GM19043 (cell line): ENCODE measurements at regions not wholly inside any gene's neighbourhood (a gene's known extent, or its start where the extent isn't known, plus 50 kb on each side); places are given as distances from the start of the nearest gene placed in this dataset.
A peak's percentile ranks its signal among the peaks of the same experiment; 100 is the strongest.
"Not testable (repeated sequence)": the region's sequence is repeated elsewhere in the genome, so short reads cannot be mapped to it uniquely, and the experiment has no call there.

Experiments used
- ATAC-seq: cut with Tn5 transposase; IDR thresholded peaks from one replicate; pipeline ENCODE4 v1.9.1; 2021; ENCODE audit warnings: low read depth; ENCODE audit not compliant: unreplicated experiment

DNA sequence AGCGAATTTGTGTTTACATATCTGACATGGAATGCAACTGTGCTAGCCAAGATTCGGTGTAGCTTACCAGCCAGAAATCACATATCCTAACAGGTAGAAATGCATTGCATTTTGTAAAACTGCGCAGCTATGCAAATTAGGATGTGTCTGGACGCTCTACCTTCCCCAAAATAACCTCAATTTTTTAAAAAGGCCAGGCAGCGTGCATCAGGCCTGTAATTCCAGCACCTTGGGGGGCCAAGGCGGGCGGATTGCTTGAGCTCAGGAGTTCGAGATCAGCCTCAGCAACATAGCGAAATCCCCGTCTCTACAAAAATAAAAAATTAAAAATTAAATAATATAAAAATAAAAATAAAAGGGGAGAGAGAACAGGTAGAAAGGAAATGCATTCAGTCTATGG, 305.0 kb downstream of the TYW1 start:
- ATAC-seq, result no peak

DNA sequence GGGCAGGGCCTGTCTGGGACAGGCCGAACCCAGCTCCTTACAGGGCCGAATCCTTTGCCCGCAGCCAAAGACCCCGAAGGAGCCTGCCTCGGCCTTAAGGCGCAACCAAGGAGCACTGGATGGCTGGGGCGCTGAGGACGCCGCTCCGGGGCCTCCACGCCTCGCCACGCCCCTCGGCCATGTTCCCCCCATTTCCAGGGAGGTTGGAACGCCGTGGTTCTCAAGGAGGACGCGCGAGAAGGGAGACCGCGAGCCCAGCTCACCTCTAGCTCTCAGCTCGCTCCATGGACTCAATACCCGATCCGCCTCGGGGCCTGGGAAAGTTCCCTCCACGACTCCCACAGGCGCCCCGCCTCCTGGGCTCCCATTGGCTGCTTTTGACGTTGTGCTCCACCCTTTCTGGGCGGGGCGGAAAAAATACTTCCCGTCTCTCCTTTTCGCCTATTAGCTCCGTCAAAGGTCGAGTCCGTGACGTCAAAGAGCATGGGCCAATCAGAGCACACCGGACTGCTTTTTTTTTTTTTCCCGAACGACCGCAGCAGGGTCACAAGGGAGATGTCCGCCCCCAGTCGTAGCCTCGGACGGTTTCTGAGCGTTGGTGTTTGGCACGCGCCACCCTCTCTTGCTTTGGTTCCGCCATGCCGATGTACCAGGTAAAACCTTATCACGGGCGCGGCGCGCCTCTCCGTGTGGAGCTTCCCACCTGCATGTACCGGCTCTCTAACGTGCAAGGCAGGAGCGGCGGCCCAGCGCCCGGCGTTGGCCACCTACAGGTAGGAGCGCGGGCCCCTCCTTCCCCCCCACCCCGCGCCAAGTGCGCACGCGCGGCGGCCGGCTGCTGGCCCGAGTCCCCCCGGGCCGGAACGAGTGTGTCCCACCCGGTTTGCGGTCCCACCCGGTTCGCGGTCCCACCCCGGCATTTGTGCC, 305.7 kb downstream of the TYW1 start:
- ATAC-seq, result peak; percentile 87

DNA sequence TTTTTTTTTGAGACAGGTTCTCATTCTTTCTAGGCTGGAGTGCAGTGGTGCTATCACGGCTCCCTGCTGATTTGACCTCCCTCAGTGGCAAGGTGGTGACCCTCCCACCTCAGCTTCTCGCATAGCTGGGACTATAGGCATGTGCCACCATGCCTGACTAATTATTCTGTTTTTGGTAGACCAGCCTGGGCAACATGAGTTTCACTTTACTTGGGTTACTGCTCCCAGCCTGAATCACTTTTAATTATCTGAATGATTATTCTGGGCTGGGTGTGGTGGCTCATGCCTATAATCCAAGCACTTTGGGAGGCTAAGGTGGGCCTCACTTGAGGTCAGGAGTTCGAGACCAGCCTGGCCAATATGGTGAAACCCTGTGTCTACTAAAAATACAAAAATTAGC, 308.2 kb downstream of the TYW1 start:
- ATAC-seq, result not testable (repeated sequence)

DNA sequence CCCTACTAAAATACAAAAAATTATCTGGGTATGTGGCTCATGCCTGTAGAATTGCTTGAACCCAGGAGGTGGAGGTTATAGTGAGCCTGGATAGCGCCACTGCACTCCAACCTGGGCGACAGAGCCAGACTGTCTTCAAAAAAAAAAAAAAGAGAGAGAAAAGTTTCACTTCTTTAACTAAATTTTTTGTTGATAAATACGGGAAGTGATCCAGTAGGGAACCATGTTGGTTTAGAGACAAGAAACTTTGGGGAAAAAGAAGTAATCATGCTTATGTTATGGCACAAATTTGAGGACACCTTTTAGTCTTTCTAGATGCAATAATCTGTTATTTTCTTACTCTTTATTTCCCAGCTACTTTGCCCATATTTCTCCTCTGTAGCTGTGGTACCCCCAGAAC, 309.7 kb downstream of the TYW1 start:
- no peak for ATAC-seq

DNA sequence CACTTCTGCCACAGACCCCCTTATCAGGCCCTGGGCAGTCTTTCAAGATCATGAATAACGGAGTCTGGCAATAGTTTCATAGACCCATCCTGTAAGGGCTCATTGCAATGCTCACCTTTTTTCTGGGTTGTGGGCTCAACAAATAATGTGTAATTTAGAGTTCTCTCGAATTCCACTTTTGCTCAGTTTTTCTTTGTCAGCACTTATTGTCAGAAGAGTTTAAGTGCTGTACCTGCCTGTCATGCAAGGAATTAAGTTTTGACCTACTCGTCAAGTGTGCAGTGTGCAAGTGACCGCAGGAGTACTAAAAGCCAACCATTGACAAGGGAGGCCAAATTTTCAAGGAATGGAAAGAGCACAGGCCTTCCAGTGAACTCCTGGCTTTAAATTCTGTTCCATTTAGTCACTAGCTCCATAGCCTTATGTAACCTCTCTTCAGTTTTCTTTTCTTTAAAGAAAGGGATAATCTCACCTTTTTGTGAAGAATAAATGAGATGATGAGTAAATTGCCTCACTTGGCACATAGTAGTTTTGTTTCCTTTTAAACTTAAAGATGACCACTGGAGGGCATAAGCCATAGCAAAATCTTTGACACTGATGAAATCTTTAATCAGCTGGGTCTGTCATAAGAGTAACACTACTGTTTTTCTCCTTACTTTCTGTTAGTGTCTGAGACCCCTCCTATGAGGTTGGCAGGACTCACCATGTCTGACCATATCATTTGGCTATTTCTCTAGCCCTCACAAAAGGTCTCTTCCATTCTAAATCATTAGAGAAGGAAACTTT, 313.3 kb downstream of the TYW1 start:
- ATAC-seq, result no peak

DNA sequence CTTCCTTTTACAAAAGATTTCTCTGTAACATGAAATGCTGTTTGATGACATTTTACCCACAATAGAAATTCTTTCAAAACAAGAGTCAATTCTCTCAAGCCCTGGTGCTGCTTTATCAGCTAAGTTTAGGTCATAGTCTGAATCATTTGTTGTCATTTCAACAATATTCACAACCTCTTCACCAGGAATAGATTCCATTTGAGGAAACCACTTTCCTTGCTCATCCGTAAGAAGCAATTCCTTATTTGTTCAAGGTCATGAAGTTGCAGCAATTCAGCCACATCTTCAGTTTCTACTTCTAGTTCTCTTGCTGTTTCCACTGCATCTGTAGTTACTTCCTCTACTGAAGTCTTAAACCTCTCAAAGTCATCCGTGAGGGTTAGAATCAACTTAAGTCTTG, 315.3 kb downstream of the TYW1 start:
- no peak for ATAC-seq

DNA sequence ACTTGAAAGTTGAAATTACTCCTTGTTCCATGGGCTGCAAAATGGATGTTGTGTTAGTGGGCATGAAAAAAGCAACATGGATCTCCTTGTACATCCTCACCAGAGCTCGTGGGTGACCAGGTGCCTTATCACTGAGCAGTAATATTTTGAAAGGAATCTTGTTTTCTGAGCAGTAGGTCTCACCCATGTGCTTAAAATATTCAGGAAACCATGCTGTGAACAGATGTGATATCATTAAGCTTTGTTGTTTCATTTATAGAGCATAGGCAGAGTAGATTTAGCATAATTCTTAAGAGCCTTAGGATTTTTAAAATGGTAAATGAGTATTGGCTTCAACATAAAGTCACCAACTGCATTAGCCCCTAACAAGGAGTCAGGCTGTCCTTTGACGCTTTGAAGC, 316.6 kb downstream of the TYW1 start:
- ATAC-seq, result no peak

DNA sequence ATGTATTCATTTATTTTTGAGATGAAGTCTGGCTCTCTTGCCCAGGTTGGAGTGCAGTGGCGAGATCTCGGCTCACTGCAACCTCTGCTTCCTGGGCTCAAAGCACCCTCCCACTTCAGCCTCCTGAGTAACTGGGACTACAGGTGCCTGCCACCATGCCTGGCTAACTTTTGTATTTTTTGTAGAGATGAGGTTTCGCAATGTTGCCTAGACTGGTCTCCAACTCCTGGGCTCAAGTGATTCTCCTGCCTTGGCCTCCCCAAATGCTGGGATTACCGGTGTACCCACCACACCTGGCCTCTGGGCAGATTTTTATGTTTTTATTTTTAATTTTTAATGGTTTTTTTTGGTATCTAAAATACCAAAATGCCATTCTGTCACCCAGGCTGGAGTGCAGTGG, 320.3 kb downstream of the TYW1 start:
- not testable (repeated sequence) for ATAC-seq

DNA sequence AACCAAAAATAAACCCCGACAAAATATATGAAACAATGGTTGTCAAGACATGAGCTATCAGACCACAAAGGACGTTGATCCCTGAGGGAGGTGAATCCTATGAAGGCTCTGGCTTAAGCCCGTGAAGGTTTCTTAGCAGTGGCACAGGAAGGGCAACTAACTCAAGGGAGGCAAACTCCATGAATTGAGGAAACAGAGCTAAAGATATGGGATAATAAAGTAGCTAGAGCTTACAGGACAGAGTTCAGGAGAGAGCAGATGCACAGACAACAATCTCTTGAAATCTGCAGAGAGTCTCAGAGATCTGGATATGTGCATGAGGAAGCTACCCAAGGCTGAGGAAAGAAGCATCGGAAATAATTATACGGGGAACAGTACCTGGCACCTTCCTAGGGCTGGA, 331.6 kb downstream of the TYW1 start:
- ATAC-seq, result not testable (repeated sequence)

DNA sequence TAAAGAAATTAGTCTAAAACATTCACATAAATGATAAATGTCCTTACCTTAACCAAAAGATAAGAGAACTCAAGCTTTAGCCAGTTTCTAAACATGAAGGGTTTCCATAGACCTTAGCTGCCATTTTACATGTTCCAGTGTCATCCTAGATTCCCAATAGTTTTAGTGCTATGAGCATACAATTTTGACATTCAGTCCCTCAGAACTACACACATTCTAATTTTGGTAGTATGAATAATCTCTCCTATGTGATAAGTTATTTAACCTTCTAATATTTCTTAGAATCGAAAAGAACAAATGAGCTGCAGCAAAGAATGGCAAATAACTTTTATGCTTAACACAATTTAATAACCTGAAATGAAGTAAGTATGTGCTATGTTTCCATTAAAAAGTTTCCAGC, 338.5 kb downstream of the TYW1 start:
- not testable (repeated sequence) for ATAC-seq

DNA sequence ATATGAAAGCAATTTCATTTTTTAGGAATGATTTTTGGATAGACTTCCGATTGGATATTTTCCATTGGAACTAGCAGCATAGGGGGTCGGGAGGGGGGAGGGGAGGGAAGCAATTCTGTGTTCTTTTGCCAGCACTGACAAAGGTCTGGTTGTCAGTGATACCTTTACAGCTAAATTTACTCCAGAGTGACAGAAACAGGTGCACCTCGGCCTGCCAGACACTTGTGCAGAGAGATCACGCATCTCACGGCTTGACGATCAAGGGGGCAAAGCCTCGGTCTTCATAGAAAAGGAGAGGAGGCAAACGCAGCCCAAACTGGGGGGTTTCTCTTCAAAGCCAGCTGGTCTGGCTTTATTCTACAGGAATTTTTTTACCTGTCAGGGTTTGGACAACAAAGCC, 339.0 kb downstream of the TYW1 start:
- not testable (repeated sequence) for ATAC-seq

DNA sequence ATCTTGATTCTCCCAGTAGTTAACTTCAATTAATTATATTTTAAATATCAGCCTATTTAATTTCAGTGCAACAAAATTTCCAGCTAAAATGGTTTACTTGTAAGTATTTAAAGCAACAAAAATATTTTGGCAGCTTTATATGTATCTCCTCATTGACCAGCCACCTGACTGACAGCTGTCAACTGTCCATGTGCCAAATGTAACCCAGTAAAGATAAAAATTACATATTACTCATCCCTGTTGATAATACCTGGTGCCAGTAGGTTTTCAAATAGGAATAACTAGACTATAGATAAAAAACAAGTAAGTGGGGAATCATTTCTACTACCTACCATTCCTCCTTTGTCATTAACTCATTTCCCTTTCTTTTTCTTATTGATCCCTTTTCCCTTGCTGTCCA, 341.9 kb downstream of the TYW1 start:
- ATAC-seq, result not testable (repeated sequence)

DNA sequence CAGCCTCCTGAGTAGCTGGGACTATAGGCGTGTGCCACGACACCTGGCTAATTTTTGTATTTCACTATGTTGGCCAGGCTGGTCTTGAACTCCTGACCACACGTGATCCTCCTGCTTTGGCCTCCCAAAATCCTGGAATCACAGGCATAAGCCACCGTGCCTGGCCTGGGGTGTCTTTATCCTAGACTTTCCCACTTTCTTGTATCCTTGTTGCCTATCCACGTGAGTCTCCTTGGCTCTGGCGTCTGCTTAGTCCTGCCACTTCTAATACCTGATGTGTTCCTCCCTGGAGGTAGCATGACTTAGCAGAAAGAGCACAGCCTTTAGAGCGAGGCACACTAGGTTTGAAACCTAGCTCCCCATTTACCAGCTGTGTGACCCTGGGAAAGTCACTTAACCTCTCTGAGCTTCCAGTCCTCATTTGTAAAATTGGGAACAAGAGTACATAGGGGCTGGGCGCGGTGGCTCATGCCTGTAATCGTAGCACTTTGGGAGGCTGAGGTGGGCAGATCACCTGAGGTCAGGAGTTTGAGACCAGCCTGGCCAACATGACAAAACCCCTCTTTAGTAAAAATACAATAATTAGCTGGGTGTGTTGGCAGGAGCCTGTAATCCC, 344.6 kb downstream of the TYW1 start:
- no peak for ATAC-seq

DNA sequence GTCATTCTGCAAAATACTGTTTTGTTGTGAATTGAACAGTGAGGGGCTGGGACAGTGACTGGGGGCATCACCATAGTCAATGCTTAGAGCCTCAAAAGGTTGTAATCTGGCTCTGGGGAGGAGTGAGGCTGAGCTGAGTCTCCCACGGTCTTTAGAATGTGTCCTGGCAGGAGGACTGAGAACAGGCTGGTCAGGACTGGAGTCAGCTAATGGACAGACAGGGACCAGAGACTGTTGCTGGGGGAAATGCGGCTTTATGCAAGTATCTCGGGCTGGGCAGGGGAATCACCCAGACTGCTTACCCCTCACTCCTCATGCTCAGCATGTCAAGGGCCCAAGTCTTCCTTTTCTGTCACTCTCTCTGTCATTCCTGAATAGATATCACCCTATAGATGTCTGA, 346.5 kb downstream of the TYW1 start:
- ATAC-seq, result no peak

DNA sequence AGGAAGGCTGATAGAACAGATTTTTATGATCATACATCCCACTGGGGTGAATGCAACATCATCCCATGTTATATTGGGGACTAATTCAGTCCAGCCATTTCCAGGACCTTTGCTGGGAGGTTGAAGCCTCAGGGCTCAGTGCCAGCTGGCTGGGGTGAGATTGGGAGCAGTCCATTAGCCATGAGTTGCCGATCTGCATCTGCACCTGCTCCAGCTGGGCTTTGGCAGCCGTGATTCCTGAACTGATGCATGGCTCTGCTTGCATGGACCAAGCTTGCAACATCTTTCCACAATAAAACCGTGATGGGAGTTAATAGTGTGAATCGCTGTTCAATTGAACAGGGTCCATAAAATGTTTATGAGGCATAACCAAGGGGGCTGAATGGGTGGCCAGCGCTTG, 346.9 kb downstream of the TYW1 start:
- ATAC-seq, result no peak

DNA sequence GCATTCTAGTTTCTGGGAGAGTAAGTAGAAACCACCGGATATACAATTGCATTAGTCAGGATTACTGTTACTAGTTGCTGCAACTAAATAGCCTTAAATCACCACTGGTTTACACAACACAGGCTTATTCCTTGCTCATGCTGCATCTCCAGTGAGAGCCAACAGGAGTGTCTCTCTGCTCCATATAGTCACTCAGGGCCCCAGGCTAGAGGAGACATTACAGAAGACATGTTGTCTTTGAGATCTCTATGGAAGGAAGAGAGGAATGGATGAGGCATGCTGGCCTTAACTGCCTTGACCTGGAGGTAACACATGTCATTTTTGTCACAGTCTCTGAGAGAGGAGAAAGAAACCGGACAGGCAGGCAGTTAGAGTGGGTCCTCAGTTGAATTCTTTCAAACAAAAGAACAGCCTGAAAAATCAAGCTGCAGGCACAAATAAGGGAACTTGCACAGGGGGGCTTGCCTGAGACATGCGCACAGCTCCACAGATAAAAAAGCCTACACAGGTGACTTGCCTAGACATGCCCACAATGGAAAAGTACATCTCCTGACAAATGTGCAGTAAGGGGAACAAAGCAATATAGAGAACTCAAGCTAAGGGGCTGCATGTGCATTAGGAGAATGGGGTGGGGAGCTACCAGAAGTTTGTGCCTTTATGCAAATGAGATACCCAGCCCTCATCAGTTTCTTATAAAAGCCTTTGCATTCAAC, 348.0 kb downstream of the TYW1 start:
- no peak for ATAC-seq

DNA sequence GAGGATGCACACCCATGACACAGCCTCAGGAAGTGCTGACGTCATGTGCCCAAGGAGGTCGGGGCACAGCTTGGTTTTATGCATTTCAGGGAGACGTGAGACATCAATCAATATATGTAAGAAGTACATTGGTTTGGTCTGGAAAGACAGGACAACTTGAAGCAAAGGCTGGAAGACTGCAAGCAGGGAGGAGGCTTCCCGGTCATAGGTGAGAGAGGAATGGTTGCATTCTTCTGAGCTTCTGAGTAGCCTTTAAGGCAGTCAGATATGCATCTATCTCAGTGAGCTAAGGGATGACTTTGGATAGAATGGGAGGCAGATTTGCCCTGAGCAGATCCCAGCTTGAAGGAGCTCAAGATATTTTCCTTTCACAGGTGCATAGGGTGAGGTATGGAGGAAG, 349.5 kb downstream of the TYW1 start:
- ATAC-seq, result no peak

DNA sequence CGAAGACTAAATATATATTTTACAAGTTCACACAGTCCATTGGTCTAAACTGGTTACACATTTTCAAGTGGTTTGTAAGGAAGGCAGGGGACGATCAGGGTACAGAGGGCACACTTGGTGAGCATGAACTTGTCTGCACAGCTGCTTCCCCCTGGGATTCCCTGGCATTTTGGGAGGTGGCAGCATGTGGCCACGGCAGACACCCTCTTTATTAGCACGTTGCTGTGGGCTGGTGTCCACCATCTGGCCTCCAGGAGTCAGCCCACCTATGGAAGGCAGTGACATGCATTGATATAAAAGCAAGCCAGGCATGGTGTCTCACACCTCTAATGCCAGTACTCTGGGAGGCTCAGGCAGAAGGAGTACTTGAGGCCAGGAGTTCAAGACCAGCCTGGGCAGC, 350.2 kb downstream of the TYW1 start:
- ATAC-seq, result no peak

DNA sequence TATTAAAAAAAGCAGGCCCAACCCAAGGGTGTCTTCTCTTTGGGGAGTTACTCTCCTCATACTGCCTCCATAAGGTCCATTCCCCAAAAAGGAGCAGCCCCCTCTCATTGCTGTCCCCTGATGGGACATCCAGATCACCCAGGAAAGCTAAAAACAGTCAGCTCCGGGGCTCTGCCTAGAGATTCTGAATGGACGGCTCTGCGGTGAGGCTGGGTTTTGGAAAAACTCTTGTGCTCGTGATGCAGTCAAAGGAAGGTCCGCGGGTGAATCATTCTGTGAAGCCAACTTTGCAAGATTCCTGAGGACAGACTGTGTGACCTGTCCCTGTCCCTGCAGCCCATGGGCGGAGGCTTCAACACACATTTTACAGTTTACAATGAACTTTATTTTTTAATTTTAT, 351.5 kb downstream of the TYW1 start:
- no peak for ATAC-seq

DNA sequence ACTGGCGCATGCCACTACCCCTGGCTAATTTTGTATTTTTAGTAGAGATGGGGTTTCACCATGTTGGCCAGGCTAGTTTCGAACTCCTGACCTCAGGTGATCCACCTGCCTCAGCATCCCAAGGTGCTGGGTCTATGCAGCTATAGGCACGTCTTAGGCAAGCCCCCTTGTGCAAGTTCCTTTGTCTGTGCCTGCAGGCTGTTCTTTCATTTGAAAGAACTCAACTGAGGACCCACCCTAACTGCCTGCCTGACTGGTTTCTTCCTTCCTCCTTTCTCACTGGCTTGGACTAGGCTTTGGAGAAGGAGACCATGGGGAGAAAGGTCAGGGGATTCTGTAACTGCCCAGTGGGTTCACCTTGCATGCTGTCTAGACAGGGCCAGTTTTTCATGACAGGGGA, 361.0 kb downstream of the TYW1 start:
- ATAC-seq, result not testable (repeated sequence)

DNA sequence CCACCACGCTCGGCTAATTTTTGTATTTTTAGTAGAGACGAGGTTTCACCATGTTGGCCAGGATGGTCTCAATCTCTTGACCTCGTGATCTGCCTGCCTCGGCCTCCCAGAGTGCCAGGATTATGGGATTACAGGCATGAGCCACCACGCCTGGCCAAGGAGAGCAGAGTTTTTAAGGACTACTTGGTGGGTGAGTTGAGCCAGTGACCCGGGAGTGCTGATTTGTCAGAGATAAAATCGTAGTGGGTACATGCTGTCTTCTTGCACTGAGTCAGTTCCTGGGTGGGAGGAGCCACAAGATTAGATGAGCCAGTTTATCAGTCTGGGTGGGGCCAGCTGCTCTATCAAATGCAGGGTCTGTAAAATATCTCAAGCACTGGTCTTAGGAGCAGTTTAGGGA, 361.7 kb downstream of the TYW1 start:
- ATAC-seq, result not testable (repeated sequence)
